IPS-NIHi7 (cell line): ENCODE measurements at regions not wholly inside any gene's neighbourhood (a gene's known extent, or its start where the extent isn't known, plus 50 kb on each side); places are given as distances from the start of the nearest gene placed in this dataset.

Experiments used
- DNase-seq: peaks from one replicate; pipeline ENCODE4 v3.0.0; 2012; ENCODE audit warnings: mixed read lengths; ENCODE audit errors: extremely low spot score

DNA sequence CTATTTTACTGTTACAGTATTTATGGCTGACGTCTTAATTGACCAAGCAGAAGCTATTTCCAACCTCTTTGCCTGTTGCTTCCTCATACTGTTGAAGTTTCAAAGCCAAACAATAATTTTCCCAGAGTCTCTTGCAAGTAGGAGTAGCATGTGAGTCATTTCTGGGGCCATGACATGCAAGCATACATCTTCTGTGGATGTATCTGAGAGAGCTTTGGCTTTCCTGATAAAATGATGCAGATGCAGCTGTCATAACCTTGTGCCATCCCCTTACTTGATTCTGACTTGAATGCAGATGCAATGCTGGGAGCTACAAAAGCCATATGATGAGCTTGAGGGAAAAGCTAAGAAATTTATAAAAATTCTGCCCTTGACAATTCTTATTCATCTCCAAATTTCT, 243.1 kb upstream of the TENM4 start:
- DNase-seq = no peak

DNA sequence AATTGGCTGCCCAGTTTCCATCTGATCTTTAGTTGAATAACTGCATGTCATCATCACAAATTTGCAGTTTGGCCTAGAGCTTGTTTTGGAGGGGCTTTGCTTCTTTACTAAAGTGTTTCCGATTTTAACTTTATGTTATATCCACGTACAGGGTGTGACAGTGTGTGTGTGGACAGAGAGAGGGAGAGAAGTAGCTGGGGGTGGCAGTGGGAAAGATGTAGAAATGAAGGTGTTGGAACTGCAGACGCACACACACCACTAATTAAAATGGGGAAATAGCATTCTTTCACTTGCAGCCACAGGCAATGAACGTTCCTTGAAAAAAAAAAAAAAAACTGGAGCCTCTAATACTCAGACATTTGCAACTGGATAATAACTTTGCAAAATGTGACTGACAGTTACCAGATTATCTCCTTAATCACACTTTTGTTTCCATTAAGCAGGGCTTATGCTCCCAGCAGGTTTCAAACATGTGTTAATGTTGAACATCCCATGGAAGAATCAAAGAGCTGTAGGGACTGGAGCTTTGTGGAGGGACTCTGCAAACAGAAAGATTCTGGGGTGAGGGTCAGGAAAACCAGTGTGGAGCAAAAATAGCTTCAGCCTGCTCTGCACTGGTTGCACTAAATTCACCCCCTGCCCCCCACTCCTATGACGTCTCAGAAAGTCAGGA, 238.1 kb upstream of the TENM4 start:
- peak; percentile 33 for DNase-seq

GRCh38 chr11:79676396-79676795, 235.6 kb upstream of the TENM4 start:
- DNase-seq = no peak

DNA sequence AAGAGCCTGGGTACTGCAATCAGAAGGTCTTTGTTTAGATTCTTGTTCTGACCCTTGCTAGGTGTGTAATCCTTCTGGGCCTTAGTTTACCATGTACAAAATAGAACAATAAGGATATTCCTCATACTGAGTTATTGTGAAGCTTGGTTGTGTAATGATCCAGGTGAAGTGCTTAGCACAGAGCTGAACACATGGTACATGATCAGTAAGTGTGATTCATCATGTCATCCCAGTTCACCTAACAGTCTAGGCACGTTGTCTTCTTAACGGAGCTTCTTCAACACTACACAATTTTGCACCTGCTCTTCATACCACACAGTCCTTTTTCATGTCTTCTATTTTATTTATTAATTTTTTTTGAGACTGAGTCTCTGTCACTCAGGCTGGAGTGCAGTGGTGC, 234.3 kb upstream of the TENM4 start:
- DNase-seq = no peak

GRCh38 chr11:79672786-79673185, 232.0 kb upstream of the TENM4 start:
- no peak for DNase-seq

DNA sequence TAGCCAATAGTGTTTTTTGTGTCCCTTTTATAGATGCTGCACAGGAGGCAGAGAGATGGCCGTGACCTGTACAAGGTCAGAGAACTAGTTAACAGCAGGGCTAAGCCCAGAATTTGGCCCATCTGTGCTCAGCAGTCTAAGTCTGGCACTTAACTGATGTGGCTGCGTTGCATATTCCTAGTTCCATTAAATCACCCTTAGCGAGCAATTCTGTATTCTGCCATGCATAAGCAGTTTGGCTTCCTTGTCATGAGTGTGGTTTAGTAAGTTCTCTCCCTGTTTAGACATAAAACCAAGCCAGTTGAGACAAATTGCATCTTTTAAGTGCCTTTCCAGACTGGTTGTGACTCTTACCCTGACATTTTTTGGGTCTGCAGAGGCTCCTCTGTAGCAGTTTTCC, 230.6 kb upstream of the TENM4 start:
- no peak for DNase-seq

DNA sequence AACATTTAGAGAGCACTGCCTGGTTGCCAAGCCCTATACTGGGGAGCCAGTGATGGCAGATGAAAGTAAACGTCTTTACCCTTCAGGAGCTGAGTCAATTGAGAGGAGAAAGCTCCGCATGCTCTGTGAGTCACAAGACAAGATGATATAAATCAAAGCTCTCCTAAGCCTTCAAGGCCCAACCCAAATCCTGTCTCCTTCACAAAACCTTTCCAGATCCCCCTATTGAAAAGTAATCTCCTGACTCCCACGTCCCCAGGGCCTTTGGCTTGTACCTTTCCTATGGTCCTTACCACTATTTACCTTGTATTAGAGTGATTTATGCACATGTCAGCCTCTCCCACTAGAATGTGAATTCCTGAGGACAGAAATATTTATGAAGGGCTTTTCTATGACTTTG, 230.1 kb upstream of the TENM4 start:
- no peak for DNase-seq

DNA sequence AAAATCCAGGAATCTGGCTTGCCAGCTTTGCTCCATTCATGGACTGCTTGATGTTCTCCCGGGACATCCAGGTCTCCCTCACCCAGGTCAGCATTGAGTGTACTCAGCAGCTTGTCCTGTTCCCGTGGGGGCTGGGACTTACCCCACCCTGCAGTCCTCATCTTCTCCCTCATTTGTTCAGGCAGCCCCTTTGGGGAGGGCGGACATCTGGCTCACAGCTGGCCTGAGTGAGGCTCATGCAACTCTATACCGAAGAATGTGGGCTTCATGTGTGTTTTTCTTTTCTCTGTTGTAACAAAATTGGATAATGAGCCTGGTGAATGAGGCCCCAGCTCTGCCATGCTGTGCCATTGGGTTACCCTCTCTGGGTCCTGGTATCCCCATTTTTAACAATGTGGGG, 227.7 kb upstream of the TENM4 start:
- DNase-seq = no peak

- DNase-seq = no peak
Observed at GRCh38 chr11:79667380-79667779, 226.6 kb upstream of the TENM4 start.

- no peak for DNase-seq
Observed at GRCh38 chr11:79663017-79663416, 222.2 kb upstream of the TENM4 start.

DNA sequence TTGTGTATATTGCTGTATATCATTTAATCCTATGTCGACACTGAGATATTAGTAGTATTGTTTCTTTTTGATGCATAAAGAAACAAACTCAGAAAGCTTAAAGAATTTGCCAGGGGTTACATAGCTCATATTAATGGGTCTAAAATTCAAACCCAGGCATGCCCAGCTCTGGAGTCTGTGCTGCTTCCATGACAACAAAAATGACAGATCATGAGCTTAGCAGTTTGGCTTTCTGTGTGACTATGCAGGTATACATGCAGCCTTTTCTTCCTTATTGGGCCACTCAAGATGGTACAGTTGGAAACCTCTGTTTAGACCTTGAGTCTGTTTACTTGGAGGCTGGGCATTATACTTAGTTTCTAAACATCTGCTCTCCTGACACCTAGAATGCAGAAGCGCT, 220.5 kb upstream of the TENM4 start:
- DNase-seq = no peak

GRCh38 chr11:79648766-79649520, 208.1 kb upstream of the TENM4 start:
- no peak for DNase-seq

- no peak for DNase-seq
Observed at GRCh38 chr11:79637219-79637618, 196.4 kb upstream of the TENM4 start.

- no peak for DNase-seq
Observed at GRCh38 chr11:79634905-79635304, 194.1 kb upstream of the TENM4 start.

DNA sequence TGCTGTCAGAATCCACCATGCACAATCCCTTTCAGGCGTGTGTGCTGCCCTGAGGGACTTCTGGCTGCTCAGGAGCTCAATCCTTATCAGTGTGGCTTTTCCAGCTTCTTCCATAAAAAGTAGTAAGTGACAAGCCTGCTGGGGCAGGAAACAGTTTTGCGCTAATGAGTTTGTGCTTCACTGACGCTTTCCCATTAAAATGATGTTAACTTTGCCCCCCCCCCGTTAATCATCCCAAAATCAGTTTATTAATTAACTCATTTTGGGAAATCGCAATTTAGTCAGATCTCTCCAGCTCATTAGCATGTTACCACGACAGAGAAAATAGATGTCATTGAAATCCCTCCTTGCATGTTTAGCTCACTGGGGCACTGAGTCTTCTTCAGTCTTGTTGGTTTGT, 186.5 kb upstream of the TENM4 start:
- DNase-seq = no peak

DNA sequence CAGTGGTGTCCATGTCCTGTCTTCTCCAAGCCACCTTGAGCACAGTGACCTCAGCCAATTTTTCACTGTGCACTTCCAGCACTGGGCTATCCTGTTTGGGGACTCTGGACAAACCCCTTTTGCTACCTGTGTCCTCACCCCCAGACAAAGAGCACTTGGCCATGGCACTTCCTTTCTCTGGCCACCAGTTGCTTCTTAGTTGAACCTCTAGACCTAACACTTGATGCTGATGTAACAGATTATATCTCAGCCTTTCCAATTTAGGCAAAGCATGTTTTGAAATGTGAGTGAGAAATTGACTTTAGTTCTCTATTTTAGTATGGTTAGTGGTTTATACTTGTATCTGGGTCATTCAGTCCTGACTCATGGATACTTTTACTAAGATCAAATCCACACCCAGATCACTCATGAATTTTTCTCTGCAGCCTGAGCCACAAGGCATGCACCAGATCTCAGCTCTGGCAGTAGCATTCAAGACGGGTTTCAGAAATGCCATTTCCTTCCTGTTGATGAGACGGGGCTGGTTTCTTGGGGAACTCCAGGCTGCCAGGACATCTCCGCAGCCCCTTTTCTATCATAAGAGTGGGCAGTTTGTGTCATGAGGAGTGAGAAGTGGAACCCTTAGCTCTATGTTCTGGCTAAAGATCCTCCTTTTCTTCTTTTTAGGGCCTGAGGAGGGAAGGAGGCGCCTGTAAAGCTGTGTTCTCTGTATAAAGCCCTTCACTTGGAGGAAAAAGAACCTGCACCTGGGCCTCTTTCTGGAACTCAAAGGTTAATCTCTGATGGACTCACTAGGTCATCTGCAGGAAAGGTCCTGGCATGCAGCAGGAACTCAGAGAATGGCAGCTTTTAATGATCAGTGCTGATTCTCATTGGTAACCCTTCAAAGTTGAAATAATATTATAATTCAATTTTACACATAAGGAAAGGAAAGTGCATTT, 185.6 kb upstream of the TENM4 start:
- no peak for DNase-seq

DNA sequence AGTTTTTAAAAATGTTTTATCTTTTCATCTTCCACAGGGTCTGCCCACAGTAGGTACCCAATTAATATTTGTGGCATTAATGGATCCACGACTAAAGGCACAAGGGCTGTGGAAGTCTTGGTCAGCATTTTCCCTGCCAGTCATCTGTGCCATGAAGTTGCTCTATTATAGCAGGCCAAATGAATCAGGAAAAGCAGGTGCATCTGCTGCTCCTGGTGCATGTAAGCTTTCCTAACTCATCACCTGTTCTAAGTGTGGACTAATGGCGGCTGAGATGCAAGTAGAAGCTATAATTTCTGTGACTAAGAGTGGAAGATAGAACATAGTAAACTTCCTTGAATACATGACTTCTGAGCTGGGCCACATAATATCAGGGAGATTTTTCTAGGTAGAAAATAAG, 182.5 kb upstream of the TENM4 start:
- DNase-seq = no peak

DNA sequence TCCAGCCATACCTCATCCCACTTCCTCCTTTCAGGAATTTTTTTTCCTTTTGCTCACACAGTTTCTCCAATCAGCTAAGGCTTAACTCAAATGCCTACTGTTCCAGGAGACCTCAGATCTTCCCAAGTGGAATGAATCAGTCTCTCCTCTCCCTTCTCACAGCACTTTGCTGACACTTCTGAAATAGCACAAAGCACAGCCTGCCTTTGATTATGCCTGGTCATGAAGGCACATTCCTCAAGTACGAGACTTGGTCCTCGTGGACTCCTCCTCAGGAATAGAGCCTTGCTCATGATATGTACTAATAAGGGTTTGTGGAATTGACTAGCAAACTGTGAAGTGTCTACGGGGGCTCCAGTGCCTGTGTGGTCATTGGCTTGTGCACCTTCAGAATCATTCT, 176.7 kb upstream of the TENM4 start:
- DNase-seq = no peak

DNA sequence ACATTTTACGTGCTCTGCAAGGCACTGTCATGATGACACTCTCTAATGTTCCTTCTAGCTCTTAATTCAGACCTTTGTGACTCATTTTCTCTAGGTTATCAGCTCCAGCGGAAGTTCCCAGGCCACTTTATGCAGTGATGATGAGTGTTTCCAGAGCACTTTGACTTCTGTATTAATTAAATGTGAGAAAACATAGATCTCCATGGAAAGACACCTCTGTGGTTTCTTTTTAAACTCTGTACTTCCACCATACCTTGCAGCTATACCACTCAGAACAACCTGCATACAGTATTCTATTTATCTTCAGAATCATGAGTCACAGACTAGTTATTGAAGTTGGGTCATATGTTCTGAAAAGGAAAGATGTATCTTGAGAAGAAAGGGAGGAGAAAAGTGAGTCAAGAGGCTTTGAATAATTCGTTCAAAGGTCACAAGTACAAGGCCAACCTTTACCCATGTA, 175.6 kb upstream of the TENM4 start:
- no peak for DNase-seq

DNA sequence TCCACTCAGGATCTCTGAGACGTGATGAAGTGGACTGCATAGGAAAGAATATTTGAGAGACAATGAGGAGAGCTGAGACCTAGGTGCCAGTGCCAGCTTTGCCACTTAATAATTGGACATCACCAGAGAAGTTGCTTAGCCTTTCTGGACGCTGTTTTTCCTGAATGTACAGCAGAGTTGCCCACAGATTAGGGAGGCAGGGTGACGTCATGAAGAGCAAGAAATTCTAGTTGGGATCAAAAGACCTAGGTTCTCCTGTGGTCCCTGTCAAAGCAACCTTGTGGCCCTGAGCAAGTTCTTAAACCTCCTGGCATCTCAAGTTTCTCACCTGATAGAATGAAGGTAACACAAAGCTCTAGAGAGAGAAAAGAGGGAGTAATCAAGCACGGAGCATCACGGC, 174.6 kb upstream of the TENM4 start:
- DNase-seq = no peak

DNA sequence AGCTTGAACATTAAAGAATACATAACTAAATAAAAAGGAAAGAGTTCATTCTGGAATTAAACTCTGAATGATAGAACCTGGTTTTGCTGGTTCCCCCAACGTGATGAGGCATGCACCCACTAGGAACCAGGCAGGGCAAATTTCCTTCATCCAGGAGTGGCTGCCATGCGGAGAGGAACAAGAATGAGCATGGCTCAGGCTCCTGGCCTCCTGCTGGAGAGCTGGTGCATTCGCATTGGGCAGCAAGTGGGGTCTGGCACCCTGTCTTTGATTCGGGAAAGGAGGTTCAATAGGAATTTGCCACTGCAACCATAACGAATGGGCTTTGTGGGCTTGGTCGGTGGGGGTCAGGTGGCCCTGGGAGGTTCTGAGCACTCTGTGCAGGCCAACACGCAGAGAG, 169.8 kb upstream of the TENM4 start:
- peak; percentile 35 for DNase-seq

GRCh38 chr11:79610139-79610538, 169.3 kb upstream of the TENM4 start:
- DNase-seq = no peak
